Chondrocyte (in vitro differentiated cells): ENCODE measurements at regions not wholly inside any gene's neighbourhood (a gene's known extent, or its start where the extent isn't known, plus 50 kb on each side); places are given as distances from the start of the nearest gene placed in this dataset.

Experiments used
- DNase-seq: peaks from one replicate; pipeline ENCODE4 v3.0.0; 2021; ENCODE audit warnings: mixed read lengths, low spot score
- H3K27ac Mint-ChIP-seq: one replicate; pipeline ENCODE4 v1.8.0; 2021; ENCODE audit warnings: mild to moderate bottlenecking, moderate library complexity, mixed read lengths; ENCODE audit not compliant: unreplicated experiment
- H3K27me3 Mint-ChIP-seq: 2 replicates; pipeline ENCODE4 v1.8.0; 2021; ENCODE audit warnings: low read depth, mixed read lengths
- H3K36me3 Mint-ChIP-seq: 2 replicates; pipeline ENCODE4 v1.8.0; 2021; ENCODE audit warnings: low read depth, mixed read lengths
- H3K4me1 Mint-ChIP-seq: 2 replicates; pipeline ENCODE4 v1.8.0; 2021; ENCODE audit warnings: low read depth, mild to moderate bottlenecking, mixed read lengths
- H3K4me3 Mint-ChIP-seq: one replicate; pipeline ENCODE4 v1.8.0; 2021; ENCODE audit warnings: mild to moderate bottlenecking, moderate library complexity, mixed read lengths; ENCODE audit not compliant: unreplicated experiment
- H3K9me3 Mint-ChIP-seq: 2 replicates; pipeline ENCODE4 v1.8.0; 2021; ENCODE audit warnings: low read depth, mixed read lengths
- CTCF ChIP-seq: fragments of 200-600 bp; sonication (generic); IDR thresholded peaks from 2 replicates; pipeline ENCODE4 v1.5.0; 2021; ENCODE audit warnings: antibody characterized with exemption, mild to moderate bottlenecking, moderate library complexity

- H3K27me3 Mint-ChIP-seq, result peaks cover 8% of the 10 kb centered on the region
- no peaks in the 10 kb centered on the region for H3K36me3 Mint-ChIP-seq
- TF ChIP-seq CTCF, result no peak
- no peak overlapping the region for H3K4me3 Mint-ChIP-seq
- no peak overlapping the region for H3K27ac Mint-ChIP-seq
- H3K4me1 Mint-ChIP-seq, result no peaks in the 10 kb centered on the region
- H3K9me3 Mint-ChIP-seq, result no peaks in the 10 kb centered on the region
- DNase-seq, result no peak
Measured at GRCh38 chr16:58836427-58836826, 102.3 kb upstream of the GOT2 start.

- no peaks in the 10 kb centered on the region for H3K4me1 Mint-ChIP-seq
- H3K27ac Mint-ChIP-seq, result no peak overlapping the region
- peak; percentile 21 for TF ChIP-seq CTCF
- no peaks in the 10 kb centered on the region for H3K36me3 Mint-ChIP-seq
- H3K9me3 Mint-ChIP-seq, result no peaks in the 10 kb centered on the region
- H3K27me3 Mint-ChIP-seq, result peaks cover 8% of the 10 kb centered on the region
- no peak for DNase-seq
- H3K4me3 Mint-ChIP-seq, result no peak overlapping the region
Measured at GRCh38 chr16:58832386-58832895, 98.3 kb upstream of the GOT2 start.

DNA sequence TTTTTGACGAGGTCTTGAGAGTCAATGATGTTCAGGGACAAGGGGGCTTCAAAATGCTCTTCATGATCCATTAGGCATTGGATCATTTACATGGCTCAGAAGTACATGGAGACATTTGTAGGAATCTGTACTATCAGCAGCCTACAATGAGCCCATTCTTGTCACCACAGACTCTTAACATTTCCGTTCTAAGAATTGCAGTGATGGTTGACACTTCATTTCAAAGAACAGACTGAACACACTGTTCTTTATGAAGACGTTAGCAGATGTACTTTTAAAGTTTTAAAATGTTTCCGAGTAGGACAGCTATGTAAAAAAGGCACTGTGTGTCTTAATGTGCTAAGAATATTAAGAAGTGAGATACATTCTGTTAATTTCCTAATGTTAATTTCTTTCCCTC lies 97.3 kb upstream of the GOT2 start:
- Mint-ChIP-seq H3K9me3 (no peaks in the 10 kb centered on the region), H3K27me3 (peaks cover 7% of the 10 kb centered on the region), H3K36me3 (no peaks in the 10 kb centered on the region), H3K4me1 (no peaks in the 10 kb centered on the region), H3K4me3 (no peak overlapping the region), H3K27ac (no peak overlapping the region)
- no peak for TF ChIP-seq CTCF
- DNase-seq, result no peak

DNA sequence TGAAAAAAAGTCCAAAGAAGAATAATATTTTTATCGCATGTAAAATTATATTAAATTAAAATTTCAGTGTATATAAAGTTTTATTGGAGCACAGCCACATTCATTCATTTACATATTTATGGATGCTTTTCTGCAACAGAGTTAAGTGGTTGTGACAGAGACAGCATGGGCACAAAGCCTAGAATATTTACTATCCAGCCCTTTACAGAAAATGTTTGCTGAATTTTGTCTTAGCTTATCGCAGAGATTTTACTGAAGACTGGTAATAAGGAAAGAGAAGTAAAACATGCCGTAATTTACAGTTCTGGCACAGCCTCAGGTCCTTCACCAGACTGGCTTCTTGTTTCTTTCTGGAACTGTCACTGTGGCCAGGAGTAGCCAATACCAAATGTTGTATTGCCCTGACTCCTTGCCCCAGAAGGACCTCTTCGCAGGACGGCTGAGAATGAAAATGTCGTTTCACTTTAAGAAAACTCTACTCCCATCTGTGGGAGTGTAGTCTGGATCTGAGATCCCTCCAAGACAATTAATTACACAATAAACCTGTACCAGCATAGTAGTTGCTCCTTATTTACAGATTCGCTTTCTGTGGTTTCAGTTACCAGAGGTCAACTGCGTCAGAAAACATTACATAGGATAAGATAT lies 94.9 kb upstream of the GOT2 start:
- H3K27me3 Mint-ChIP-seq, result peaks cover 5% of the 10 kb centered on the region
- no peak for DNase-seq
- no peak overlapping the region for H3K27ac Mint-ChIP-seq
- H3K4me1 Mint-ChIP-seq, result no peaks in the 10 kb centered on the region
- TF ChIP-seq CTCF, result no peak
- no peaks in the 10 kb centered on the region for H3K36me3 Mint-ChIP-seq
- H3K9me3 Mint-ChIP-seq, result peaks cover 4% of the 10 kb centered on the region
- H3K4me3 Mint-ChIP-seq, result no peak overlapping the region

GRCh38 chr16:58824201-58824600 lies 90.1 kb upstream of the GOT2 start:
- H3K4me1 Mint-ChIP-seq, result no peaks in the 10 kb centered on the region
- no peak for DNase-seq

More at GRCh38 chr16:58824201-58824600, 90.1 kb upstream of the GOT2 start:
- no peaks in the 10 kb centered on the region for H3K36me3 Mint-ChIP-seq
- TF ChIP-seq CTCF, result no peak
- peaks cover under 1% of the 10 kb centered on the region for H3K27me3 Mint-ChIP-seq
- no peak overlapping the region for H3K4me3 Mint-ChIP-seq
- H3K27ac Mint-ChIP-seq, result no peak overlapping the region
- peaks cover 12% of the 10 kb centered on the region for H3K9me3 Mint-ChIP-seq
